Fibroblast of skin of right quadriceps (primary cell): ENCODE measurements at regions not wholly inside any gene's neighbourhood (a gene's known extent, or its start where the extent isn't known, plus 50 kb on each side); places are given as distances from the start of the nearest gene placed in this dataset.

Experiments
- DNase-seq: peaks from one replicate; pipeline ENCODE4 v3.0.0-alpha.2; 2013

DNA sequence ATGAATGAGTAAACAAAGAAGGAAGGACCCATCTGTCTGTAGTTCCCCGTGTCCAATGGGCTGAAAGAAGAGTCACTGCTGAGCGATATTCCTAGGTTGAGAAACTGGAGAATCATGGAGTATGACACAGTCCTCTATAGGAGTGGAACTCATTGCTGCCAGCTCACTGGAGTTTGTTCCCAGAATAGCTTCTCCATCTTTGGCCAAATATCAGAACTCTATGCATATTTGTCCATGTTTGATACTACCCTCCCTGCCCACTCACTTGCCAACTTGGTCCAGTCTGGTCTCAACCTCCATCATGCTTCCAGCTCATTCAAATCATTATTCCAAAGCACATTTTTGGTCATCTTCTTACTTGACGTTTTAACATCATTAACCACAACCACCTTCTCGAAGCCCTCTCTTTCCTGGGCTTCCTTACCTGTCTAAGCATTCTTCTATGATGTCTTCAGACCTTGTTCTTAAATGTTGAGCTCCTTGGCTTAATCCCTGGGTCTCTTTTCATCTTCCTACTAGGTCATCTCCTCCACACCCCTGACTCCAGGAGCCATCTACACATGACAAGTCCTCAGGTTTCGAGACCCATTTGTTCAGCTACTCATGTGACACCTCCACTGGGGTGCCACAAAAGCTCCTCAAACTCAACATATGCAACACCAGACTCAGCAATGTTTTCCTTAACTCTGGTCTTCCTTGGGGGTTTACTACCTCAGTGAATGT is 221.6 kb downstream of the MYCN start:
- DNase-seq: no peak

- DNase-seq: no peak
Measured at GRCh38 chr2:16161085-16161565, 220.8 kb downstream of the MYCN start.

- no peak for DNase-seq
Measured at GRCh38 chr2:16160281-16161084, 220.1 kb downstream of the MYCN start.

DNA sequence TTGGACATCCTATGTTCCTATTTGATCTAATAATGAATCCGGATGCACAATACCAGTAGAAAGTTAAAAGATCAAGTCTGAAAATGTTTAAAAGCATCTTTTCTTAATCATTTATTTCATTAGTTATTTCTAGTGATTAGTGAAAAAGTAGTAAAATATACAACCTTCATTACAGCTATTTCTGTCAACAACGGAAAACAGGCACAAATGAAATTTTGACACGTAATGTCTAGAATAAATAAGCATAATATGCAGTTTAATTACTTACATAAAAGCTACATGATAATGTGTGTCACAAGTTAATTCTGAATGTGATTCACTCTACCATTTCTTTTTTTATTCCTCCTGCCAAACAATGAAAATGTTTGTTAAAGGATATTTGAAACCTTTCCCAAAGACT is 216.1 kb downstream of the MYCN start:
- DNase-seq: no peak

GRCh38 chr2:16155766-16156165 is 215.4 kb downstream of the MYCN start:
- DNase-seq: no peak

DNA sequence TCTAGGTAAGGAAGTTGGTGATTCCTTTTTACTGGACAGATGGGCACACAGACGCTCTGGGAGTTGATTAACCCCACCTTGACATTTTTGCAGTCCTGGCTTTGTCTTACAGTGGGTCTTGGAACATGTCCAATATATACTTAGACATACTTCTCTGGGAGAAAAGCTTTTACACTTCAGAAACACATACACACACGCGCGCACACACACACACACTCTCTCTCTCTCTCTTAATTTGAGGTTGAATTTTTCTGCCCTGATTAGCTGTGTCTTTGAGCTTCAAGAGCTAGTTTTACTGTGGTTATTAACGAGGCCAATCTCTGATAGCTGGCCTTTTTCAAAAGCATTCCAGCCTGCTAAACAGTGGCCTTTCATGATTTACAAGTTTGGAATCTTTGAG is 215.0 kb downstream of the MYCN start:
- no peak for DNase-seq

- DNase-seq: no peak
Measured at GRCh38 chr2:16154501-16155280, 214.3 kb downstream of the MYCN start.

DNA sequence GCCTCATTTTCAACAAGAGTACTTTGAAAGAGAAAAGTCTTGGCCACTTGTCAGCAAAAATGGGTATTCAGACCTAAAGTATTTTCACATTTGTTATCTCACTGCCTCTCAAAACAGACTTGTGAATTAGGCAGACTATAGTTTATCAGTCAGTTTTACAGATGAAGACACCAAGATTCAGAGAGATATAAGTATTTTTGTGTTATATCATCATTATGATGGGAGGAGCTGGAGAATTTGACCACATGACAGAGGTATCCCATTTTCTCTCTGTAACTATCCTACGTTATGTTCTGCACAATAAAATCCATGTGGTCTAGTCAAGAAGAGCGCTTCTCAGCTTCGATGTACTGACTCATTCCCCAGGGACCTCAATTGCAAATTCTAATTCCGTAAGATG is 213.7 kb downstream of the MYCN start:
- DNase-seq: no peak

DNA sequence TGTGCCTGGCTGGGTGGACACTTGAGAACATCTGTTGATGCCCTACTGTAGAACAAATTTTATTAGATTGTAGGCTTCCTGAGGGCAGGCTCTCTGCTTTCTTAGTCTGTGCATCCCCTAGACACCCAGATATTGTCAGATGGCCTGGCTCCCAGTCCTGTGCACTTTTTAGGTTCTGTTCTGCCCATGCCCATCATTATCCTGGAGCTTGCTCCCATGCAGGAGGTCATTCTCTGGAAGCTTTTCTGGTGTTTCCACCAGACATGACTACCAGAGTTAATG is 213.3 kb downstream of the MYCN start:
- no peak for DNase-seq

DNA sequence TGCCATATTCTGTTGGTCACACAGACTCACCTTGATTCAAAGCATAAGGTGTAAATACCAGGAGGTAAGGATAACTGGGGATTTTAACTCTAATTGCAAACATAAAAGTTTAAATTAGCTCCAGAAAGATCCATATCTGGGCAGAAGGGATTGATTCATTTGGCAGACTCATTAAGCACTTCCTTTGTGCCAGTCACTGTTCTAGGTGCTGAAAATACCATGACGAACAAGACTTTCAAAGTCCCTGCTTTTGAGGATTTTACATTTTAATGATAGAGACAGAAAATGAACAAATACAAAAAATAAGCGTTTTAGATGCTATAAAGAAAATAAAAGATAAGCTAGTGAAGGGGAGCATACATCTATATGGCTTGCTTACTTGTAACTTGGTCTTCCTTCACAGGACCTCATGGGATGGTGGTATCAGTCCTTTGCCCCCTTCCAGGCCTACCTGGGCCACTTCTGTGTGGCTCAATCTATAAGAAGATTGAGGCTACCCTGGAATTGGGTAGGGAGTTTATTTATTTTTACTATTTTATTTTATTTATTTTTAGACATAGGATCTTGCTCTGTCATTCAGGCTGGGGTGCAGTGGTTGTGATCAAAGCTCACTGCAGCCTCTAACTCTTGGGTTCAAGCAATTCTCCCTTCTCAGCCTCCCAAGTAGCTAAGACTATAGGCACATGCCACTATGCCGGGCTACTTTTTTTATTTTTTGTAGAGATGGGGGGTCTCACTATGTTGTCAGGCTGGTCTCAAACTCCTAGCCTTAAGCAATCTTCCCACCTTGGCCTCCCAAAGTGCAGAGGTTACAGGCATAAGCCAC is 212.8 kb downstream of the MYCN start:
- no peak for DNase-seq

DNA sequence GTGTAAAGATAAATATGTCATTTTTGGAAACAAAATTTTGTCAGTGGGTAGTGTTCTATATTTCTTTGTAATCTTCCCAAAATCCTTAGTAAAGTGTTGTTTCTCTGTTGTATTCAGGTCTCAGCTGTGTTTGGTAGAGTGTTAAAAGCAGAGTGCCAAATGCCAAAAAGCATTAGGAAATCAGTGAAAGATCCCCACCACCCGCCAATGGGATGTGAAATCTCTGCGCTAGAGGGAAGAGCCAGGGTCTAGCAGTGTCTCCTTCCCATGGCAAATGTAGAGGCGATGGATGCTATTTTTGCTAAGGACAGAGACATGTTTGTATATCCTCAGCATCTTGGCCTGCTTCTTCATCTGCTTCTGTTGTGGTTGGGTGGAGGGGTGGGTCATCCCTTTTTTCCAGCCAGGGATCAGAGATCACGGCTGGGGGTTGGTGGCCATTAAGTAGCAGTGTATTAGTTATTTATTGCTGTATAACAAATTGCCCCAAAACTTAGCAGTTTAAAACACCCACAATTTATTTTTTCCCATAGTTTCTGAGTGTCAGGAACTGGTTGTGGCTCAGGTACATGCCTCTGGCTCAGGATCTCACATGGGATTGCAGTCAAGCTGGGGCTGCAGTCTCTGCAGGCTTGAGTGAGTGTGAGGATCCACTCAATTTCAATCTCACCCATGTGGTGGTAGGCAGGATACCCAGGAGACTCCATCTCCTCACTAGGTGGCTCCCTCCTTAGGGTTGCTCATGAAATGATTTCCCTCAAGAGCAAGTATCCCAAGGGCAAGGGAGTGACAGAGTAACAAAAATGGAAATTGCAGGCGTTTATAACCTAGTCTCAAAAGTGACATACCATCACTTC is 211.9 kb downstream of the MYCN start:
- no peak for DNase-seq

GRCh38 chr2:16151651-16152050 is 211.3 kb downstream of the MYCN start:
- DNase-seq: no peak

- DNase-seq: no peak
Measured at GRCh38 chr2:16151281-16151570, 210.9 kb downstream of the MYCN start.

DNA sequence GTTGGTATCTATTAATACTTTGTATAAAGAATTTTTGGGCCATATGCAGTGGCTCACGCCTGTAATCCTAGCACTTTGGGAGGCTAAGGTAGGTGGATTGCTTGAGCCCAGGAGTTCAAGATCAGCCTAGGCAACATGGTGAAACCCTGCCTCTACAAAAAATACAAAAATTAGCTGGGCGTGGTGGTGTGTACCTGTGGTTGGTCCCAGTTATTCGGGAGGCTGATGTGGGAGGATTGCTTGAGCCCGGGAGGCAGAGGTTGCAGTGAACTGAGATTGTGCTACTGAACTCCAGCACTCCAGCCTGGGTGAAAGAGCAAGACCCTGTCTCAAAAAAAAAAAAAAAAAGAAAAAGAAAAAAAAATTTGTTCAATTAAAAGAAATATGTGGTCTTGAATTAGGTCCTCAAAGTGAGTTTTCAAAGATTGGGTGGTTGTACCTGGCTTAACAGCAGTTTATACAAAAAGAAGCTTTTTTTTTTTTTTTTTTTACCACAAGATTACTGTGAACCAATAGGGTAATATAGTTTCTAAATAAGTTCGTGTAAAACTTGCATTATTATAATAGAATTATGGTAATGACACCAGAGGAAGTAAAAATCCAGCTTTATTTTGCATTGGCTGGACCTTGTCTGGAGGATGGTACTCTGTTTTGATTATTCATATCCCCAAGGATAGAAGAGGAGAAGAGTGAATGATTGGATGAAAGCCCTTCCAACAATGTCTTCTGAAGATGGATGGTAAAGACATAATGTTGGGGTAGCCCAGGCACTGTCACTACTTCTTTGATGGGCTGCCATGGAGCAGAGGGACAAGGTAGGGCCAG is 210.3 kb downstream of the MYCN start:
- DNase-seq: no peak

- DNase-seq: no peak
Measured at GRCh38 chr2:16149349-16150243, 209.2 kb downstream of the MYCN start.

- no peak for DNase-seq
Measured at GRCh38 chr2:16148632-16149348, 208.4 kb downstream of the MYCN start.

DNA sequence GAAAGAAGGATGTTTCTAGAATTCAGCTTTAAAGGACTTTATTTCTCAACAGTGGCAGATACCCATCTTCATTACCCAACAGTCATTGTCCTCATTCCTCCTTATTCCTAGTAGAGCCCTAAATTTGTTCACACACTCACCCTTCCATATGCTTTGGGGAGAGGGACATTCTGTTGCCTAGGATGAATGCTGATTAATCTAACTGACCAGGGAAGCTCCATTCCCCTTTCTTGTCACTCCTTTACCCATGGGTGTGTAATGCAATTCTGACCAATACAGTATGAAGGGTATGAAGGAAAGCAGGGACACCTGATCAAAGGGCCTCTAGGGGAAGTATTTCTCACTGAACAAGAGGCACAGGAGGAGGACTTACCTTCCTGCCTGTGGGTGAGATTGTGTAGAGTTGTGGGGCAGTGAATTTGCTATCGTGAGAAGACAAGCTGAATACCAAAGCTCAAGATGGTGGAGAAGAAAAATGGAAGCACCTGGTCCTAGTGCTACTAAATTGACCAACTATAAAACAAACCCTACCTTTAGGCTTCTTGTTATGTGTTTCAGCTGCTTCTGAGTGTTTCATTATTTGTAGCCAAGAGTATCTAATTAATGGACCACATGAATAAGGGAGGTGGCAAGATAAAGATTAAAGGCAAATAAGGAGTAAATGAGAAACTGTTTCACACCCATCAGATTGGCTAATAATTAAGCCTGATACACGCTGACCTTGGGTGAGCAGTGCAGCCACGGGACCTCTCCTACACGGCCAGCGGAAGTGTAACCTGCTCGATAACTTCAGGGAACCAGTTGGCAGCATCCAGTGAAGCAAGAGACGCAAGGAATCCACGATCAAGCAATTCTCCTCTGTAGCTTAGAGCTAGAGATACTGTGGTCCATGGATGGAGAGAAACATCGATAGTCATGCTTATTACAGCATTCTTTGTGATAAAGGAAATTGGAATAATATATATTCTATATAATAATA is 202.3 kb downstream of the MYCN start:
- no peak for DNase-seq

GRCh38 chr2:16141641-16141921 is 201.2 kb downstream of the MYCN start:
- DNase-seq: no peak
